IPS-NIHi7 (cell line): ENCODE measurements at regions not wholly inside any gene's neighbourhood (a gene's known extent, or its start where the extent isn't known, plus 50 kb on each side); places are given as distances from the start of the nearest gene placed in this dataset.

Experiments used
- DNase-seq: peaks from one replicate; pipeline ENCODE4 v3.0.0; 2012; ENCODE audit warnings: mixed read lengths; ENCODE audit errors: extremely low spot score

GRCh38 chr7:27299861-27300260 is 57.3 kb downstream of the EVX1 start:
- no peak for DNase-seq

DNA sequence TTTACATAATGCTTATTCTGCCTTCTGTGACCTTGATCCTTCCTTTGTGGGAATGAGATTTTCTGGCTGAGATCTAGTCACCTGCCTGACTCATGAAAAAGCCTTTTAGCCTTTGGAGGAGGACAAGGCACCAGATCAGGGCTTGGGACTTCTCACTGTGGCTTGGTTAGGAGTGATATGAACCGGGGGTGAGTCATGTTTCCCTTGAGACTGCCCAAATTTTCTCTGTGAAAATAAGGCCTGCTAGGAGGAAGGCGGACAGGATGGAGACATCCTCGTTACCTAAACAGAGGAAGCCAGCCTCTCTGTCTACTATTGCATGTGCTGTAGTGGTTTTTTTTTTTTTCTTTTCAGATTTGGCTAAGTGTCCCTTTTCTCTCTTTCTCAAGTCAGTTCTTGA is 57.8 kb downstream of the EVX1 start:
- no peak for DNase-seq

DNA sequence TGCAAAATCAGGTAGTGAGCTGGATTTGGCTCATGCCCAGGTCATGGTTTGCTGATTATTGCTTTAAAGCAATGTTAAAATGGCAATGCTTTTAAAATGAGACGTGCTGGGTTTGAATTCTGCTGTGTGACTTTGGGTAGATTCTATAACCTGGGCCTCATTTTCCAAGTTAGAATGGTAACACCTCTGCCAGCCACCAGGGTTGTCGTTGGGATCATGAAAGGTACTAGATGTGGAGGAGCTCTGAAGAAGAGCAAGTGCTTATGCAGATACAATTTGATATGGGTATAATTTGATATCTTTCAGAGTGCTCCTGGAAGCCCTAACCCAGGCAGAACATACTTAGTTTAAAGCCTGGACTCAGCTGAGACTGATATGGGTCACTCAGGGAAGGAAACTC is 60.0 kb downstream of the EVX1 start:
- no peak for DNase-seq

- DNase-seq = no peak
Observed at GRCh38 chr7:27303026-27303425, 60.4 kb downstream of the EVX1 start.

DNA sequence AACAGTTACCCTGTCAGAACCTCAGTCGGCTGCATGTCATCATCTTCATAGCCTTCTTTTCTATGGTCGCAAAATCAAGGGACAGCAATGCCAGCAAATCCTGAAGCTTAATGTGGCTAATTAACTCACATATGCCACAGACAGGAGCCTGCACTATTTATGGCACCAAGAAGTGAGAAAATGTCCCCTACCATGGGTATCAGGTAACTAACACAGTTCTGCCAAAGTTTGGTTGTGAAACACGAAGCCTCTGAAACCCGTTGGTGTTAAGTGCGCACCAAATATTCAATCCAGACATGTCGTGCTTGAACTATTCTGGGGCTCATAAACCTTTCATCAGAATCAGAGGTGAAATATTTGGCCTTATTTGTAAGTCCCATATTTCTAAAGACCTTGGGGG is 63.3 kb downstream of the EVX1 start:
- no peak for DNase-seq

- DNase-seq = no peak
Observed at GRCh38 chr7:27312820-27313219, 70.2 kb downstream of the EVX1 start.

- DNase-seq = no peak
Observed at GRCh38 chr7:27314111-27314510, 71.5 kb downstream of the EVX1 start.

- DNase-seq = no peak
Observed at GRCh38 chr7:27315066-27315465, 72.5 kb downstream of the EVX1 start.

DNA sequence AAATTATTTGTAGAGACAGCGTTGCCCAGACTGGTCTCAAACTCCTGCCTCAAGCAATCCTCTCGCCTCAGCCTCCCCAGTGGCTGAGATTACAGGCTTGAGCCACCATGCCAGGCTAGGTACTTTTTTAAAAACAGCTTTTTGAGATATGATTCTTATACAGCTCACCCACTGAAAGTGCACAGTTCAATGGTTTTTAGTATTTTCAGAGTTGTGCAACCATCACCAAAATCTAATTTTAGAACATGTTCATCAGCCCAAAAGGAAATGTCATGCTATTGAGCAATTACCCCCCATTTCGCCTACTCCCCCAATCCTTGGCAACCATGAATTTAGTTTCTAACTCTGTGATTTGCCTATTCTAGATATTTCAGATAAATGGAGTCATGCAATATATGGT is 73.7 kb downstream of the EVX1 start:
- DNase-seq = no peak

GRCh38 chr7:27324246-27324645 is 81.6 kb downstream of the EVX1 start:
- DNase-seq = no peak

DNA sequence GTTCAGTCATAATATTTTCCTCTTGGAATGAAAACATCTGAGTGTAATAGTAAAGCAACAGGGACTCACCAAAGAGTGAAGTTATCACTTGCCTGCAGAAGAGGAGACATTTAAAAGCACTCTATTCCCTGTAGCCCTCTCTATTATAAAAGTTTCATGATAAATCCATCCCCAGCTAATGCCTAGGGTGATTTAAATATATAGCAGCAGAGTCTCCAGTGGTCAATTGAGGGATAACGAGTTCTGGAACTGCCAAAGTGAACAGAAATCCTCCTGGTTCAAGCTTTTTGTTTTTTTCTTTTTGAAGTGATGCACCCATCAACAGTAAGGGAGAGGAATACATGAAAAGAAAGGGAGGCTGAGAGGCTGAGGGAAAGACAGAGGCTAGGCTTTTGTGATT is 87.3 kb downstream of the EVX1 start:
- peak; percentile 31 for DNase-seq

DNA sequence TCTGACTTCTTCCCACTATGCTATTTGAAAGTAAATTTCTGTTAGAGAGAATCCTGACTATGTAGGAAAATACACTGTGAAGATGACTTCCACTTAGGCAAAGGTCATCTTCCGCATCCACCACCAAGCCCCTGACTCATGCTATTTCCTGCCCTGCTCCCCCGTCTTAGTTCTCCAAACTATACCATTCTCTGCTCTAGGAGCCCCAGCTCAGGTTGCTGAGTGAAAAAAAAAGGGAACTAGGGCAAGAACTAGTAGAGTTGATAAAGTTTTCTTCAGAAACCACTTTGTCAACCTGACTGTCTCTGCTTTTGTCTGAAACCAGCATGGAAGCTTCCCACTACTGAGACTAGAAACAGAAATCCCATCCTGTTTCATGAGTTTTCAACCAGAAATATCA is 96.9 kb downstream of the EVX1 start:
- no peak for DNase-seq

DNA sequence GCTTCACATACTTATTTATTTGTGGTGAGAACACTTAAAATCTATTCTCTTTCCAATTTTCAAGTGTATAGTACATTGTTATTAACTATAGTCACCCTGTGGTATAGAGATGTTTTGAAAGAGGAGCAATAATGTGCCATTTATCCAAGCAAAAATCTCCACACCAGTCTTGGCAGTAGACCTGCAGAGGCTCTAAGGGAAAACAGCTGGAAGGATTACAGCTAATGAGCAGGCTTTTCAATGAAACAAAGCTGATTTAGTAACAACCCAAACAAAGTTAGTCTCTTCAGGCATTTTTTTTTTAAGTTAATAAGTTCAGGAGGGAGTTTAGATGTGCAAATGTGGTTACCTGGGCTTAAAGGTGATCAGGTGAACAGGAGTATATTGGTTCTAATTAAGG is 101.9 kb downstream of the EVX1 start:
- no peak for DNase-seq

GRCh38 chr7:27345164-27345887 is 102.7 kb downstream of the EVX1 start:
- DNase-seq = no peak

GRCh38 chr7:27345997-27346396 is 103.4 kb downstream of the EVX1 start:
- DNase-seq = no peak

GRCh38 chr7:27346531-27347275 is 104.1 kb downstream of the EVX1 start:
- DNase-seq = peak; percentile 55

DNA sequence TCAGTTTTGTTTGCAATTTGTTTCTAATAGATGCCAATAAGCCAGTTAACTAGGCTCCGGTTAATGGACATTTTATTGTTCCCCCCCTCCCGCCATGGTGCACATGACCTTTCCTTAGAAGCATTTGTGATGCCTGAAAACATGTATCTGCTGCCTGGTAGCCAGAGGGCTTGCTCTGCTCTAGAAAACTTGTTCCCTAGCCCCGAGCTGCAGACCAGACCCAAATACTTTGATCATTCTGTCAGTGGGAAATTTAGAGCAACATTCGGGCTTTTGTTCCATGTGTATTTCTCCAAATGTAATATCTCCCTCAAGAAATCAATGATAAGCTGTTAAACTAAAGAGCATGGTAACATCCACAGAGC is 104.7 kb downstream of the EVX1 start:
- no peak for DNase-seq

DNA sequence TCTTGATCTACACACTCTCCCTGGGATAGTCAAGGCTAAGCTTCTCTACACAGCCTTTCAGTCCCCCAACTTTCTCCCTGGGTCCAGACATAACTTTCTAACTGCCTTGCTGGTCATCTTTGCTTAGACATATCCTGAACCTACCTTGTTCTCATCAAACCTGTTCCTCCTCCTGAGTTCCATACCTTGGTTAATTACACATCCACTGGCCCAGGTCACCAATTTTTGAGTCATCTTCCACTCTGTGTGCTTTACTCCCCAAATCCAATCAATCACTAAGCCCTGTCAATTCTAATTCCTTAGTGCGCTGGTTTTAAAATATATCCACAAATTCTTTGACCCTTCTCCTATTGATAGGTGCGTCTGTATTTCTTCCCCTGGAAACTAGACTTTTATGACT is 107.0 kb downstream of the EVX1 start:
- no peak for DNase-seq

DNA sequence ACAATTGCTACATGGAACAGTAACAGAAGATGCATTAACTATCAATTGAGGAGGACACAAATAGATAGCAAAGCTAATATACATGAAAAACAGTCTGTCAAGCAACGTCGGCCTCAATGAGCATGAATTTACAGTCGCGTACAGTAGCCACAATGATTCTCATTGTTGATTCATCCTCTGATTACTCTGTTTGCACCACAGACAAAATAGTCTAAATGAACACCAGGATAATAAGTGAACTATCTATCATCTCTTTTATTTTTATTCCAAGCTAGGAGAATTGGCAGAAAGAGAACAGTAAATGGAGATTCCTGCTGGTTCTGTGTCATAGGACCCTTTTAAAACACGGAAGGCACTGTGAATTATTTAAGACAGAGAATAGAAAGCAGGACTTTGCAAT is 108.5 kb downstream of the EVX1 start:
- DNase-seq = no peak

- DNase-seq = no peak
Observed at GRCh38 chr7:27351786-27352185, 109.2 kb downstream of the EVX1 start.

DNA sequence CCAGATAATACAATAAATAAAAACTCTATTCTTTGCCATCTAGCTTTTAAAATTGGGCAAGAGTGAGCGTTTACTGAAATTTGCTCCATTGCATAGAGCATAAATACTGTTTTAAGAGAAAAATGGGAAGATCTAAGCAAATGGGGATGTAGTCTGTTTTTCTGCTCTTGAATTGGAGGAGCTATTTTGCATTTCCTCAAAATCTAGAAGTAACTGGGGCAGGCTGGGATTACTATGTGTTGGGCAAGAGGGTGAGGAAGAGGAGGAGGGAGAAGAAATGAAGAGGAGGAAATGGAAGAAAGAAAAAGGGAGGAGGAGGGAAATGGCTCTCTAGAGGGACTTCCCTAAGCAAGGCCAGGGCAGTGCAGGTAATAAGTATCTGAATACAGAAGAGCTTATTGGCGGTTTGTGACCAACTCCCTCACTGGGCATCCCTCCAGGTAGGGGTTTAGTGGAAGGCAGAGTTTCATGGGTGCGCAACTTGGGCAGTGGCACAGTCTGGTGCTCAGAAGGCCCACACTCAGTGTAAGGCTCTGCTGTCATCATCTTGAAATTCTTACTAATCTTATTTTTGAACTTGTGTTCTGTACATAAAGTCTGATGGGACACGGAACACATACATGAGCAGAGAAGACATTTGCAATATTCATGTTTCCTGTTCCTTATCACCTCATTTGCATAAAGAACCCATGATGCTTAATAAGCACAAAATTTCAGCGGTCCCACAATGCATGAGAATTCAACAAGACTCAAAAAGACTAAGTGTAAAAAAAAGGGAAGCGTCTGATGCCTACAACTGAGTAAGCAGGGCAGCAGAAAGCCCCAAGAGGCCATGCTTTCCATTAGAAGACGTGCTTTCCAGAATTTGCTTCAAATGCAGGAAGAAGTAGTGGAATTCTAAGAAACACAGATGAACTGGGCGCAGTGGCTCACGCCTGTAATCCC is 116.9 kb downstream of the EVX1 start:
- DNase-seq = no peak

GRCh38 chr7:27361522-27361921 is 118.9 kb downstream of the EVX1 start:
- DNase-seq = no peak

- DNase-seq = no peak
Observed at GRCh38 chr7:27362026-27362425, 119.4 kb downstream of the EVX1 start.
